ENCODE measurements at regions not wholly inside any gene's neighbourhood (a gene's known extent, or its start where the extent isn't known, plus 50 kb on each side); places are given as distances from the start of the nearest gene placed in this dataset.

GRCh38 chr13:61852116-61852619, 436.5 kb upstream of the PCDH20 start:
- DNase-seq, result no peak

- no peak for DNase-seq
Observed at GRCh38 chr13:61850794-61851193, 435.1 kb upstream of the PCDH20 start.

- no peak for DNase-seq
Observed at GRCh38 chr13:61838568-61838967, 422.9 kb upstream of the PCDH20 start.

GRCh38 chr13:61833228-61833627, 417.6 kb upstream of the PCDH20 start:
- no peak for DNase-seq

GRCh38 chr13:61831026-61831425, 415.4 kb upstream of the PCDH20 start:
- DNase-seq, result no peak

- DNase-seq, result no peak
Observed at GRCh38 chr13:61830475-61830874, 414.8 kb upstream of the PCDH20 start.

GRCh38 chr13:61824168-61824567, 408.5 kb upstream of the PCDH20 start:
- no peak for DNase-seq

- no peak for DNase-seq
Observed at GRCh38 chr13:61812286-61812685, 396.6 kb upstream of the PCDH20 start.

- no peak for DNase-seq
Observed at GRCh38 chr13:61810065-61810464, 394.4 kb upstream of the PCDH20 start.

- DNase-seq, result no peak
Observed at GRCh38 chr13:61797397-61797796, 381.7 kb upstream of the PCDH20 start.

GRCh38 chr13:61795580-61795979, 379.9 kb upstream of the PCDH20 start:
- no peak for DNase-seq

- DNase-seq, result no peak
Observed at GRCh38 chr13:61779456-61779855, 363.8 kb upstream of the PCDH20 start.

GRCh38 chr13:61778531-61778930, 362.9 kb upstream of the PCDH20 start:
- no peak for DNase-seq

- DNase-seq, result no peak
Observed at GRCh38 chr13:61777899-61778298, 362.2 kb upstream of the PCDH20 start.

- no peak for DNase-seq
Observed at GRCh38 chr13:61777271-61777670, 361.6 kb upstream of the PCDH20 start.

GRCh38 chr13:61774903-61775302, 359.3 kb upstream of the PCDH20 start:
- DNase-seq, result no peak

- no peak for DNase-seq
Observed at GRCh38 chr13:61770681-61771080, 355.0 kb upstream of the PCDH20 start.

- DNase-seq, result no peak
Observed at GRCh38 chr13:61768175-61768574, 352.5 kb upstream of the PCDH20 start.

- no peak for DNase-seq
Observed at GRCh38 chr13:61766667-61767058, 351.0 kb upstream of the PCDH20 start.

GRCh38 chr13:61765940-61766666, 350.5 kb upstream of the PCDH20 start:
- DNase-seq, result no peak

GRCh38 chr13:61765181-61765742, 349.6 kb upstream of the PCDH20 start:
- DNase-seq, result no peak

- DNase-seq, result no peak
Observed at GRCh38 chr13:61761690-61762089, 346.0 kb upstream of the PCDH20 start.

- DNase-seq, result no peak
Observed at GRCh38 chr13:61760102-61760501, 344.5 kb upstream of the PCDH20 start.

GRCh38 chr13:61756031-61756430, 340.4 kb upstream of the PCDH20 start:
- no peak for DNase-seq

- no peak for DNase-seq
Observed at GRCh38 chr13:61751039-61751438, 335.4 kb upstream of the PCDH20 start.
